Ishikawa (cell line): ENCODE measurements at regions not wholly inside any gene's neighbourhood (a gene's known extent, or its start where the extent isn't known, plus 50 kb on each side); places are given as distances from the start of the nearest gene placed in this dataset.

Source experiments
- CEBPB ChIP-seq: IDR thresholded peaks from 2 replicates; pipeline ENCODE4 v1.6.1; 2012
- CREB1 ChIP-seq: IDR thresholded peaks from 2 replicates; pipeline ENCODE4 v1.6.1; 2012; ENCODE audit warnings: low read depth
- EGR1 ChIP-seq: IDR thresholded peaks from 2 replicates; pipeline ENCODE4 v1.6.1; 2012
- EP300 ChIP-seq: IDR thresholded peaks from 2 replicates; pipeline ENCODE4 v1.6.1; 2012; ENCODE audit warnings: borderline replicate concordance
- FOXM1 ChIP-seq: IDR thresholded peaks from 2 replicates; pipeline ENCODE4 v1.6.1; 2012; ENCODE audit warnings: low read depth, borderline replicate concordance
- NFIC ChIP-seq: IDR thresholded peaks from 2 replicates; pipeline ENCODE4 v1.6.1; 2012
- RAD21 ChIP-seq: IDR thresholded peaks from 2 replicates; pipeline ENCODE4 v1.6.1; 2012; ENCODE audit warnings: low read depth
- REST ChIP-seq: IDR thresholded peaks from 2 replicates; pipeline ENCODE4 v1.6.1; 2012; ENCODE audit warnings: low read depth, mild to moderate bottlenecking
- TAF1 ChIP-seq: IDR thresholded peaks from 2 replicates; pipeline ENCODE4 v1.6.1; 2012; ENCODE audit warnings: low read depth, mild to moderate bottlenecking
- TCF12 ChIP-seq: IDR thresholded peaks from 2 replicates; pipeline ENCODE4 v1.6.1; 2012; ENCODE audit warnings: low read depth
- TEAD4 ChIP-seq: IDR thresholded peaks from 2 replicates; pipeline ENCODE4 v1.6.1; 2012
- YY1 ChIP-seq: IDR thresholded peaks from 2 replicates; pipeline ENCODE4 v1.6.1; 2012; ENCODE audit warnings: low read depth
- ZBTB7A ChIP-seq: IDR thresholded peaks from 2 replicates; pipeline ENCODE4 v1.6.1; 2012; ENCODE audit warnings: low read depth
- TF ChIP-seq, protein P1 (sequence below): IDR thresholded peaks from 2 replicates; pipeline ENCODE4 v1.6.1; 2012
- TF ChIP-seq, protein P2 (sequence below): IDR thresholded peaks from 2 replicates; pipeline ENCODE4 v1.6.1; 2012

- no peak for TF ChIP-seq REST
- TF ChIP-seq ZBTB7A, result no peak
- TF ChIP-seq TCF12, result no peak
- no peak for TF ChIP-seq FOXM1
- TF ChIP-seq EP300, result no peak
- TF ChIP-seq YY1, result no peak
These were observed 291.8 kb upstream of the ACTBL2 start for GRCh38 chr5:57774439-57774838.

- TF ChIP-seq TAF1, result no peak
- TF ChIP-seq ZBTB7A, result no peak
- no peak for TF ChIP-seq CREB1
- no peak for TF ChIP-seq REST
- TF ChIP-seq, protein P1, sequence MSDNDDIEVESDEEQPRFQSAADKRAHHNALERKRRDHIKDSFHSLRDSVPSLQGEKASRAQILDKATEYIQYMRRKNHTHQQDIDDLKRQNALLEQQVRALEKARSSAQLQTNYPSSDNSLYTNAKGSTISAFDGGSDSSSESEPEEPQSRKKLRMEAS, result no peak
- TF ChIP-seq YY1, result no peak
- TF ChIP-seq RAD21, result no peak
- no peak for TF ChIP-seq FOXM1
These were observed 289.9 kb upstream of the ACTBL2 start for GRCh38 chr5:57772512-57772911.

DNA sequence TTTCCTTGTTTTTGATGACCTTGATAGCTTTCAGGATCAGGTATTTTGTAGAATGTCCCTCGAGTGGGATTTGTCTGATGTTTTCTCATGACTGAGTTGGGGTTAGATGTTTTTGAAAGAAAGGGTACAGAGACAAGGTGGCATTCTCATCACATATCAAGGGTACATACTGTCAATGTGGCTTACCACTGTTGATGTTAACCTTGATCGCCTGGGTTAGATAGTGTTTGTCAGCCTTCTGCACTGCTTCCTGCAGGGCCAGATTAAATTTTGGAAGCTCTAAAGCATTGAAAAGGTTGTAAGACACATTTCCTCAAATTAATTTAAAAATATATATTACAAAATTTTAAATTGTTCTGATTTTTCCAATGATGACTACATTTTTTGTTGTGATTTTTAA, 287.4 kb upstream of the ACTBL2 start:
- TF ChIP-seq TAF1, result no peak
- no peak for TF ChIP-seq EP300
- TF ChIP-seq NFIC, result no peak

GRCh38 chr5:57768745-57769144, 286.1 kb upstream of the ACTBL2 start:
- TF ChIP-seq CREB1 (no peak), EGR1 (no peak), TEAD4 (no peak), FOXM1 (no peak), CEBPB (no peak), REST (no peak)

DNA sequence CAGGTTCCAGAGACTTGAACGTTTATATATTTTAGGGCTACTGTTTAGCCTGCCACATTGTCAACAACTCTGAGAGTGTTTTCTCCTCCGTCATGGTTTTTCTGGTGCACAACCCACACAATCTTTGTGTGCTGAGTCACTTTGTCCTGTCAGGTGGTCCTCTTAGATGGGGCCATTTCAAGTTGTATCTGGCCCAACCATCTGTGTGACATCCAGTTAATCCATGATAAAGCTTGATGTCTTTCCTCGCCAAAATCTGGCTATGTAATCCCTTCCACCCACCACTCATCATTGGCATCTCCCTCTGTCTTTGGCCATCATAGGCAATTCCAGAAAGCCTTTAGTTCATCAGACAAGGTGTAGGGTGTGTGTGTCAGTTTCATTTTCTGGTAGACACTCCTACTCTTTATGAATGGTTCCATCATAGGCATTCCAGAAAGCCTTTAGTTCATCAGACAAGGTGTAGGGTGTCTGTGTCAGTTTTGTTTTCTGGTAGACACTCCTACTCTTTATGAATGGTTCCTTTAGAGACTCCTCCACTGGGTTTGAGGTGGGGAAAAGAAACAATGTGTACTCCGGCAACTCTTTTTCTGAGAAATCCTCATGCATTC, 282.0 kb upstream of the ACTBL2 start:
- TF ChIP-seq ZBTB7A, result no peak
- no peak for TF ChIP-seq REST
- no peak for TF ChIP-seq EP300
- TF ChIP-seq, protein P2, sequence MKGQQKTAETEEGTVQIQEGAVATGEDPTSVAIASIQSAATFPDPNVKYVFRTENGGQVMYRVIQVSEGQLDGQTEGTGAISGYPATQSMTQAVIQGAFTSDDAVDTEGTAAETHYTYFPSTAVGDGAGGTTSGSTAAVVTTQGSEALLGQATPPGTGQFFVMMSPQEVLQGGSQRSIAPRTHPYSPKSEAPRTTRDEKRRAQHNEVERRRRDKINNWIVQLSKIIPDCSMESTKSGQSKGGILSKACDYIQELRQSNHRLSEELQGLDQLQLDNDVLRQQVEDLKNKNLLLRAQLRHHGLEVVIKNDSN, result no peak
- no peak for TF ChIP-seq CREB1
- TF ChIP-seq FOXM1, result no peak
- no peak for TF ChIP-seq TAF1
- TF ChIP-seq, protein P1, result no peak
- TF ChIP-seq YY1, result no peak
